ENCODE measurements at regions not wholly inside any gene's neighbourhood (a gene's known extent, or its start where the extent isn't known, plus 50 kb on each side); places are given as distances from the start of the nearest gene placed in this dataset.

DNA sequence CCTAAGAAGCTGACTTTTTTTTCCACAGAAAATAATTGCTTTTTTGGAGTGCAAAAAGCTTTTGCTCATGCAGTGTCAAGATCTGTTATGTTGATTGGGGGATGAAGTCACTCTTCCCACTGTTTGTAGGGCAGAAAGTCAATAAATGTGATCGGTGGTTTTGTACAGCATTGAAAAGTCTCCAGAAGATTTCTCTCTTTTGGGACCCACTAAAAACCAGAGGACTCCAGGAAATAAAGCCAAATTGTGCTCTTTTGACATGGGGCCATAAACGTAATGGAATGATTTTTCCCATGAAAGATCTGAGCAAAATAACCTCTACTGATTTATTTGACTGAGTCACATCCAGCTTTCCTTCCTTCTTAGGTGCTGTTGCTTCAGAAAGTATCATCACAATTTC lies 122.5 kb downstream of the SNAPC1 start:
- intact Hi-C loops (cut with DNase I): no loop called here
- TF ChIP-seq POLR2AphosphoS5 (IDR thresholded peaks at IDR 0.05; ENCODE audit: insufficient read depth in 1 of 2, low read depth in 1 of 2): no peak
- TF ChIP-seq, protein P1, sequence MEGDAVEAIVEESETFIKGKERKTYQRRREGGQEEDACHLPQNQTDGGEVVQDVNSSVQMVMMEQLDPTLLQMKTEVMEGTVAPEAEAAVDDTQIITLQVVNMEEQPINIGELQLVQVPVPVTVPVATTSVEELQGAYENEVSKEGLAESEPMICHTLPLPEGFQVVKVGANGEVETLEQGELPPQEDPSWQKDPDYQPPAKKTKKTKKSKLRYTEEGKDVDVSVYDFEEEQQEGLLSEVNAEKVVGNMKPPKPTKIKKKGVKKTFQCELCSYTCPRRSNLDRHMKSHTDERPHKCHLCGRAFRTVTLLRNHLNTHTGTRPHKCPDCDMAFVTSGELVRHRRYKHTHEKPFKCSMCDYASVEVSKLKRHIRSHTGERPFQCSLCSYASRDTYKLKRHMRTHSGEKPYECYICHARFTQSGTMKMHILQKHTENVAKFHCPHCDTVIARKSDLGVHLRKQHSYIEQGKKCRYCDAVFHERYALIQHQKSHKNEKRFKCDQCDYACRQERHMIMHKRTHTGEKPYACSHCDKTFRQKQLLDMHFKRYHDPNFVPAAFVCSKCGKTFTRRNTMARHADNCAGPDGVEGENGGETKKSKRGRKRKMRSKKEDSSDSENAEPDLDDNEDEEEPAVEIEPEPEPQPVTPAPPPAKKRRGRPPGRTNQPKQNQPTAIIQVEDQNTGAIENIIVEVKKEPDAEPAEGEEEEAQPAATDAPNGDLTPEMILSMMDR (IDR thresholded peaks at IDR 0.05): no peak
- no peak for TF ChIP-seq POLR2A (IDR thresholded peaks at IDR 0.05)
- Histone ChIP-seq H3K27me3 (no peaks in the 10 kb centered on the region), H3K4me3 (no peak overlapping the region), H3K4me1 (no peaks in the 10 kb centered on the region), H3K27ac (no peak overlapping the region), H3K9me3 (no peaks in the 10 kb centered on the region), H3K36me3 (no peaks in the 10 kb centered on the region)
- no peak for DNase-seq (ENCODE audit: extremely low spot score in 2 of 2)

DNA sequence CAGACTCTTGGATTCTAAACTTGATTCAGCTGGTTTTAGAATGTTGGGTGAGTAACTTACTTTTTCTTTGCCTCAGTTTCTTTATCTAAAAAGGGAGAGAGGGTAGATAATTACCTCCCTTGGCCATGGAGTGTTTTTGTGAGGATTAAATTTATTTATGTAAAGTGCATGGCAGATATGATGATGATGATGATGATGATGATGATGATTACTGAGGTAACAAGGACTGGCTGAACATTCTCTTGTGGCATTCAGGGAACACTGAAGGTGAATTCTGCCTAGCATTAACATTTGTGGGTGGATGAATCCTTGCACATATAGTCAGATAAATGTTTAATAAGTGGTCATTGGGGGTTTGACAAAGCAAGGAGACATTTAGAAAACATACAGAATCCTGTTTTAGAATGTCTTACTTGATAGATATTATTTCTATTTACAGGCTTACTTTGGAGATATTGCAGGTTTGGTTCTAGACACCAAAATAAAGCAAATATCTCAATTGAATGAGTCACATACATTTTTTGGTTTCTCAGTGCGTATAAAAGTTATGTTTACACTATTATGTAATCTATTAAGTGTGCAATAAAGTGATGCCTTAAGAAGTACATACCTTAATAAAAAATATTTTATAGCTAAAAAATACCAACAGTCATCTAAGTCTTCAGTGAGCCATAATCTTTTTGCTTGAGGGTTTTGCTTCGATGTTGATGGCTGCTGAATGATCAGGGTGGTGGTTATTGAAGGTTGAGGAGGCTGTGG lies 123.2 kb downstream of the SNAPC1 start:
- DNase-seq (ENCODE audit: extremely low spot score in 2 of 2): no peak
- Histone ChIP-seq H3K27ac (no peak overlapping the region), H3K9me3 (no peaks in the 10 kb centered on the region), H3K4me1 (no peaks in the 10 kb centered on the region), H3K36me3 (no peaks in the 10 kb centered on the region), H3K27me3 (no peaks in the 10 kb centered on the region), H3K4me3 (no peak overlapping the region)
- TF ChIP-seq, protein P1 (IDR thresholded peaks at IDR 0.05): no peak
- no peak for TF ChIP-seq POLR2AphosphoS5 (IDR thresholded peaks at IDR 0.05; ENCODE audit: insufficient read depth in 1 of 2, low read depth in 1 of 2)
- TF ChIP-seq POLR2A (IDR thresholded peaks at IDR 0.05): no peak
- intact Hi-C loops (cut with DNase I): no loop called here

DNA sequence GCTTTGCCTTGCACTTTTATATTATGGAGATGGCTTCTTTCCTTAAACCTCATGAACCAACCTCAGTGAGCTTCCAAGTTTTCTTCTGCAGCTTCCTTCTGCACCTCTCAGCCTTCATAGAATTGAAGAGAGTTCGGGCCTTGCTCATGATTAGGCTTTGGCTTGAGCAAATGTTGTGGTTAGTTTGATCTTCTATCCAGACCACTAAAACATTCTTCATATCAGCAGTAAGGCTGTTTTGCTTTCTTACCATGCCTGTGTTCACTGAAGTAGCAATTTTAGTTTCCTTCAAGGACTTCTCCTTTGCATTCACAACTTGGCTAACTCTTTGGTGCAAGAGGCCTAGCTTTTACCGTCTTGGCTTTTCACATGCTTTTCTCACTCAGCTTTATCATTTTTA lies 125.4 kb downstream of the SNAPC1 start:
- TF ChIP-seq POLR2A (IDR thresholded peaks at IDR 0.05) (no peak), POLR2AphosphoS5 (IDR thresholded peaks at IDR 0.05; ENCODE audit: insufficient read depth in 1 of 2, low read depth in 1 of 2) (no peak)
- TF ChIP-seq, protein P1 (IDR thresholded peaks at IDR 0.05): no peak
- Histone ChIP-seq H3K4me3 (no peak overlapping the region), H3K36me3 (no peaks in the 10 kb centered on the region), H3K9me3 (no peaks in the 10 kb centered on the region), H3K27ac (no peak overlapping the region), H3K27me3 (no peaks in the 10 kb centered on the region), H3K4me1 (no peaks in the 10 kb centered on the region)
- intact Hi-C loops (cut with DNase I): no loop called here
- DNase-seq (ENCODE audit: extremely low spot score in 2 of 2): no peak

DNA sequence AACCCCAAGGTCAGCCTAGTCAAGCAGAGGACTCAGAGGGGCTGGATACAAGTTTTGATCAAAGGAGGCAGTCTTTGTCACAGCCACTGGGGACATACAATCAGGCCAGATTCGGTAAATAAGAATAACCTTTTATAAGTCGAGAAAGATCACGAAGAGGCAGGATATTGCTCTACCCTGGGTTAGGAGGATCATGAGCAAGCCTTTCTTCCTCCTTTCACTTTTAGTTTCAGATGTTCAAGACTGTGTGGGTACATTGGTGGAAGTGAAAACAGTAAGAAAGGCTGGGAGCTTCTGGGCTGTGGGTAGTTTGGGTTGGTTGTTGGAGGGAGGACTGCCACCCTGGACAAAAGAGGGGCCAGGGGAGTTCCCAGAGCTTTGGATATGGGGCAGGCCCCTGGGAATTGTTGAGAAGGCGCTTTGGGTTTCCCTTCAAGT lies 127.7 kb downstream of the SNAPC1 start:
- H3K4me1 ChIP-seq: no peaks in the 10 kb centered on the region
- no peaks in the 10 kb centered on the region for H3K36me3 ChIP-seq
- no peaks in the 10 kb centered on the region for H3K27me3 ChIP-seq
- no peaks in the 10 kb centered on the region for H3K9me3 ChIP-seq
- no peak for TF ChIP-seq POLR2AphosphoS5 (IDR thresholded peaks at IDR 0.05; ENCODE audit: insufficient read depth in 1 of 2, low read depth in 1 of 2)
- TF ChIP-seq, protein P1 (IDR thresholded peaks at IDR 0.05): no peak
- no peak for TF ChIP-seq POLR2A (IDR thresholded peaks at IDR 0.05)
- no peak overlapping the region for H3K4me3 ChIP-seq
- intact Hi-C loops (cut with DNase I): no loop called here
- H3K27ac ChIP-seq: no peak overlapping the region
- no peak for DNase-seq (ENCODE audit: extremely low spot score in 2 of 2)

DNA sequence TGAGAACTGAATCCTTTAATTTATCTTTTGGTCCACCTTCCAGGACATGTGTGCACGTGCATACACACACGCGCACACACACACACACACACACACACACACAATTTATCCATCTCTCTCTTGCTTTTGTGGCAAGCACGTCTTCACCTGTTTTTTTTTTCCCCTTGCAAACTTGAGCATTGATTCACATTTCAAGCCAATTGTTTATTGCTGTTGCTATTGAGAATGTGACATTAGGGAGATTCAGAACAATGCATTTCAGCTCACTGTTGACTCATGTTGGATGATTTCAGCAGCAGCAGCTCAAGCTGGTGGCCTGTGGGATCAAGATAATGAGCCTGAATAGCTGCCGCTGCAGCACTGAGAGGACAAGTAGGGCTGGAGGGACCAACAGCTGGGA lies 128.9 kb downstream of the SNAPC1 start:
- TF ChIP-seq POLR2AphosphoS5 (IDR thresholded peaks at IDR 0.05; ENCODE audit: insufficient read depth in 1 of 2, low read depth in 1 of 2) (no peak), POLR2A (IDR thresholded peaks at IDR 0.05) (no peak)
- TF ChIP-seq, protein P1 (IDR thresholded peaks at IDR 0.05): no peak
- Histone ChIP-seq H3K36me3 (no peaks in the 10 kb centered on the region), H3K4me3 (no peak overlapping the region), H3K27ac (no peak overlapping the region), H3K27me3 (no peaks in the 10 kb centered on the region), H3K4me1 (no peaks in the 10 kb centered on the region), H3K9me3 (no peaks in the 10 kb centered on the region)
- intact Hi-C loops (cut with DNase I): no loop called here
- no peak for DNase-seq (ENCODE audit: extremely low spot score in 2 of 2)

Measured in vagina (tissue), 2 donors.